ENCODE measurements at regions not wholly inside any gene's neighbourhood (a gene's known extent, or its start where the extent isn't known, plus 50 kb on each side); places are given as distances from the start of the nearest gene placed in this dataset.
"Not testable (repeated sequence)": the region's sequence is repeated elsewhere in the genome, so short reads cannot be mapped to it uniquely, and the experiment has no call there.

- not testable (repeated sequence) for TF ChIP-seq CTCF (IDR thresholded peaks at IDR 0.05 in 4 of 5, conservative IDR thresholded peaks at IDR 0.05 in 1 of 5); POLR2A (IDR thresholded peaks at IDR 0.05)
Observed at GRCh38 chr16:46388354-46388753, 232.8 kb downstream of the SHCBP1 start.

Measured in gastrocnemius medialis (tissue), 4 donors.